H1 (cell line): ENCODE measurements at regions not wholly inside any gene's neighbourhood (a gene's known extent, or its start where the extent isn't known, plus 50 kb on each side); places are given as distances from the start of the nearest gene placed in this dataset.

Experiments
- CTCF ChIA-PET: fragments of 300-600 bp; sonication (Branson Sonifier 250); formaldehyde crosslinking; loops from one replicate; lab custom pipeline; 2021; ENCODE audit not compliant: partially characterized antibody; lab: Charles Lee
- POLR2A ChIA-PET: fragments of 300-600 bp; sonication (Branson Sonifier 250); formaldehyde crosslinking; loops from one replicate; lab custom pipeline; 2021; ENCODE audit warnings: inconsistent platforms; ENCODE audit not compliant: partially characterized antibody; lab: Charles Lee
- DNase-seq, 2 experiments: peaks; one replicate each; pipeline versions ENCODE4 v3.0.0 to v3.0.0-alpha.2; 2010 to 2022; ENCODE audit warnings: low spot score in 2 of 2, low read depth in 1 of 2, mixed read lengths in 1 of 2
- FAIRE-seq: peaks from 2 replicates; lab custom pipeline; 2011; peaks lifted over from hg19 to GRCh38; lab: Jason Lieb, UNC
- H2AFZ ChIP-seq: 2 replicates; pipeline ENCODE4 v1.8.1; 2012; ENCODE audit warnings: low read length, inconsistent platforms
- H2AK5ac ChIP-seq: 2 replicates; pipeline ENCODE4 v1.6.1; 2013; ENCODE audit warnings: low read depth, low read length
- H2BK120ac ChIP-seq: replicated peaks from 2 replicates; pipeline ENCODE3; 2013; ENCODE audit warnings: low read depth, low read length, inconsistent platforms
- H2BK12ac ChIP-seq: 2 replicates; pipeline ENCODE4 v1.6.1; 2013; ENCODE audit warnings: low read depth, low read length
- H2BK15ac ChIP-seq: 2 replicates; pipeline ENCODE4 v1.6.1; 2013; ENCODE audit warnings: low read length
- H2BK20ac ChIP-seq: 2 replicates; pipeline ENCODE4 v1.6.1; 2013; ENCODE audit warnings: low read length
- H2BK5ac ChIP-seq: 2 replicates; pipeline ENCODE4 v1.6.1; 2013; ENCODE audit warnings: low read depth, low read length
- H3K14ac ChIP-seq: 2 replicates; pipeline ENCODE4 v1.6.1; 2013; ENCODE audit warnings: inconsistent platforms; ENCODE audit not compliant: insufficient read length
- H3K18ac ChIP-seq: 2 replicates; pipeline ENCODE4 v1.6.1; 2013; ENCODE audit warnings: low read length; ENCODE audit errors: extremely low read depth
- H3K23ac ChIP-seq: 2 replicates; pipeline ENCODE4 v1.6.1; 2013; ENCODE audit warnings: inconsistent platforms; ENCODE audit not compliant: insufficient read length
- H3K23me2 ChIP-seq: 2 replicates; pipeline ENCODE4 v1.6.1; 2013; ENCODE audit warnings: low read depth, low read length
- H3K27ac ChIP-seq: 2 replicates; pipeline ENCODE4 v1.6.1; 2011; ENCODE audit warnings: low read depth, low read length, inconsistent platforms
- H3K27me3 ChIP-seq, 4 experiments: replicated peaks in 1 of 4; 1 replicate in 1 of 4; 2 replicates in 3 of 4; pipeline versions ENCODE4 v1.6.1 to v1.8.1; 2011 to 2013; ENCODE audit warnings: low read length in 3 of 4, mild to moderate bottlenecking in 3 of 4, inconsistent platforms in 2 of 4, mixed read lengths in 2 of 4, moderate library complexity in 1 of 4; ENCODE audit not compliant: control insufficient read depth in 3 of 4, insufficient read depth in 3 of 4; ENCODE audit errors: extremely low read depth in 1 of 4
- H3K36me3 ChIP-seq, 4 experiments: 2 replicates each; pipeline versions ENCODE4 v1.6.1 to v1.8.1; 2011 to 2013; ENCODE audit warnings: mild to moderate bottlenecking in 4 of 4, low read length in 3 of 4, moderate library complexity in 2 of 4, control low read depth in 1 of 4, inconsistent platforms in 1 of 4; ENCODE audit not compliant: insufficient read depth in 4 of 4, control insufficient read depth in 2 of 4
- H3K4ac ChIP-seq: replicated peaks from 2 replicates; pipeline ENCODE3; 2013; ENCODE audit warnings: low read length, low read depth, mixed read lengths, inconsistent platforms; ENCODE audit not compliant: insufficient read length
- H3K4me1 ChIP-seq, 4 experiments: replicated peaks in 1 of 4; 1 replicate in 1 of 4; 2 replicates in 3 of 4; pipeline versions ENCODE4 v1.6.1 to v1.8.1; 2011 to 2013; ENCODE audit warnings: low read length in 3 of 4, inconsistent platforms in 2 of 4, mixed read lengths in 1 of 4; ENCODE audit not compliant: insufficient read depth in 4 of 4, control insufficient read depth in 3 of 4
- H3K4me2 ChIP-seq, 2 experiments: 2 replicates each; pipeline versions ENCODE4 v1.6.1 to v1.8.1; 2011 to 2013; ENCODE audit warnings: low read depth in 2 of 2, low read length in 2 of 2, control low read depth in 1 of 2, inconsistent platforms in 1 of 2, mild to moderate bottlenecking in 1 of 2; ENCODE audit not compliant: insufficient read depth in 1 of 2
- H3K4me3 ChIP-seq, 4 experiments: fragments of 200-600, 300-600 bp in 1 of 4; sonication (generic), shearing (Covaris generic), sonication (Bioruptor Twin) in 1 of 4; 2 replicates each; pipeline versions ENCODE4 v1.5.1 to v1.8.1; 2011 to 2016; ENCODE audit warnings: low read length in 4 of 4, low read depth in 3 of 4, control low read depth in 2 of 4, inconsistent platforms in 2 of 4, mild to moderate bottlenecking in 2 of 4, mixed read lengths in 1 of 4, moderate library complexity in 1 of 4; ENCODE audit not compliant: insufficient read depth in 2 of 4; ENCODE audit errors: extremely low read depth in 1 of 4
- H3K56ac ChIP-seq: replicated peaks from 2 replicates; pipeline ENCODE3; 2013; ENCODE audit warnings: low read depth, mild to moderate bottlenecking, mixed read lengths, low read length, inconsistent platforms; ENCODE audit not compliant: insufficient read length
- H3K79me1 ChIP-seq: 2 replicates; pipeline ENCODE4 v1.6.1; 2013; ENCODE audit warnings: low read depth, low read length, control low read depth
- H3K79me2 ChIP-seq, 2 experiments: 2 replicates each; pipeline versions ENCODE4 v1.6.1 to v1.8.1; 2012 to 2013; ENCODE audit warnings: low read length in 2 of 2, mild to moderate bottlenecking in 2 of 2, inconsistent platforms in 1 of 2; ENCODE audit not compliant: insufficient read depth in 2 of 2, control insufficient read depth in 1 of 2
- H3K9ac ChIP-seq, 4 experiments: replicated peaks in 1 of 4; 1 replicate in 1 of 4; 2 replicates in 3 of 4; pipeline versions ENCODE4 v1.6.1 to v1.8.1; 2011 to 2013; ENCODE audit warnings: low read depth in 3 of 4, low read length in 3 of 4, control low read depth in 2 of 4, mild to moderate bottlenecking in 2 of 4, moderate library complexity in 2 of 4, inconsistent platforms in 1 of 4; ENCODE audit errors: extremely low read depth in 1 of 4
- H3K9me3 ChIP-seq, 2 experiments: 2 replicates each; pipeline versions ENCODE4 v1.6.1 to v1.8.1; 2012 to 2013; ENCODE audit warnings: mild to moderate bottlenecking in 2 of 2, moderate library complexity in 2 of 2, control low read depth in 1 of 2, inconsistent platforms in 1 of 2, low read depth in 1 of 2, low read length in 1 of 2, mixed read lengths in 1 of 2; ENCODE audit not compliant: insufficient read depth in 2 of 2
- H4K20me1 ChIP-seq, 2 experiments: replicated peaks in 1 of 2; 2 replicates each; pipeline versions ENCODE3 to v1.8.1; 2011 to 2013; ENCODE audit warnings: inconsistent platforms in 2 of 2, low read length in 2 of 2, mild to moderate bottlenecking in 1 of 2; ENCODE audit not compliant: insufficient read depth in 2 of 2, control insufficient read depth in 1 of 2
- H4K5ac ChIP-seq: 2 replicates; pipeline ENCODE4 v1.6.1; 2013; ENCODE audit warnings: low read length, low read depth, mixed read lengths, inconsistent platforms; ENCODE audit not compliant: insufficient read length
- H4K8ac ChIP-seq: 2 replicates; pipeline ENCODE4 v1.8.0; 2013; ENCODE audit warnings: mild to moderate bottlenecking, moderate library complexity, low read length, inconsistent platforms; ENCODE audit not compliant: insufficient read depth; ENCODE audit errors: extremely low read depth
- H4K91ac ChIP-seq: replicated peaks from 2 replicates; pipeline ENCODE3; 2013; ENCODE audit warnings: low read length, mixed read lengths, inconsistent platforms; ENCODE audit not compliant: insufficient read length
- HDAC6 ChIP-seq: IDR thresholded peaks from one replicate; pipeline ENCODE4 v1.7.1; 2012; ENCODE audit warnings: low read depth, mild to moderate bottlenecking, inconsistent platforms, low read length, moderate library complexity
- JUND ChIP-seq: IDR thresholded peaks from 2 replicates; pipeline ENCODE4 v1.6.1; 2011; ENCODE audit warnings: mild to moderate bottlenecking, improper control_type of control experiment, low read length
- TCF12 ChIP-seq: IDR thresholded peaks from 2 replicates; pipeline ENCODE4 v1.6.1; 2011; ENCODE audit warnings: low read depth, mild to moderate bottlenecking, low read length
- WGBS, 2 experiments: shearing (Covaris generic) in 1 of 2; methylation state at CpG; one replicate each; pipeline versions ENCODE4 v1.1.6 to v1.1.7; 2013 to 2015; ENCODE audit warnings: low lambda C conversion rate in 2 of 2, mixed read lengths in 2 of 2, inconsistent platforms in 1 of 2, low coverage in 1 of 2, missing lambda C conversion rate in 1 of 2; ENCODE audit not compliant: insufficient replicate concordance in 2 of 2, insufficient coverage in 1 of 2, insufficient read length in 1 of 2; ENCODE audit errors: extremely low coverage in 1 of 2, missing lambda C conversion rate in 1 of 2; 5-methylcytosine and 5-hydroxymethylcytosine counted together

DNA sequence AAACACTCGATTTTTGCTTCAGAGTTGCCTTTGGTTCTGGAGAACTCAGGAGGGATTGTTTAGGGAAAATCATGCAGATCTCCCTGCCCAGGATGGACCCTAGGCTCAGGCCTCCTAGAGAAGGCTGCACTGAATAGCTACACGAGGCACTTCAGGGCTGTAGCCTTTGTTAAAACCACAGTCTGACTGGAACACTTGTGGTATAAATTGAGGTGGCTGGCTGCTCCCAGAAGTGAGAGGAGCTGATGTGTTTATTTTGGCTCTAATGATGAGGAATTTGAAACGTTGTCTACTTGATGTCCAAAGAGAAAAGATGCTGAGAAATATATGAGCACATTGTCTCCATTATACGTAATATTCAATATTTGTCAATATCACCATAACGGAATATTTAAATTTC, 762.1 kb upstream of the ARGLU1 start:
- Histone ChIP-seq H3K9ac (no peak overlapping the region), H4K20me1 (no peaks in the 10 kb centered on the region), H3K4me1 (no peaks in the 10 kb centered on the region), H2BK20ac (no peak overlapping the region), H2AFZ (no peak overlapping the region), H2BK15ac (no peak overlapping the region), H3K23ac (no peak overlapping the region), H3K18ac (no peak overlapping the region), H3K79me2 (no peaks in the 10 kb centered on the region), H3K14ac (no peak overlapping the region), H3K36me3 (no peaks in the 10 kb centered on the region)
- POLR2A ChIA-PET: no interaction called here
- CTCF ChIA-PET: interaction anchor here (1.2 to 1.4 kb wide), 3 partner anchors 15 to 320 kb away, joined by 3 read pairs; no protein-coding TSS in a partner anchor
- TF ChIP-seq TCF12: no peak
- TF ChIP-seq HDAC6: no peak
- no peak for TF ChIP-seq JUND
- TF ChIP-seq, all 59 proteins: peak for 0
- no peaks in the 10 kb centered on the region for H3K9me3 ChIP-seq
- no peaks in the 10 kb centered on the region for H3K27me3 ChIP-seq
- H2BK12ac ChIP-seq: no peak overlapping the region
- no peak overlapping the region for H3K27ac ChIP-seq
- no peak overlapping the region for H2BK120ac ChIP-seq
- H3K4ac ChIP-seq: no peak overlapping the region
- H3K4me3 ChIP-seq: no peak overlapping the region
- 86% methylated on average over 5 of the region's 5 CpGs; no CpG with 5 or more reads in 1 of the 2 experiments for WGBS, 2 experiments
- no peak overlapping the region for H2BK5ac ChIP-seq
- no peak overlapping the region for H3K4me2 ChIP-seq
- no peak overlapping the region for H4K91ac ChIP-seq
- H3K56ac ChIP-seq: no peak overlapping the region
- no peak for DNase-seq
- no peak overlapping the region for H2AK5ac ChIP-seq
- no peaks in the 10 kb centered on the region; the same call in 1 of the 2 replicates for H3K23me2 ChIP-seq
- no peak overlapping the region for H4K8ac ChIP-seq
- H3K79me1 ChIP-seq: no peaks in the 10 kb centered on the region
- H4K5ac ChIP-seq: no peak overlapping the region
- FAIRE-seq: no peak
